GM19043 (cell line): ENCODE measurements at regions not wholly inside any gene's neighbourhood (a gene's known extent, or its start where the extent isn't known, plus 50 kb on each side); places are given as distances from the start of the nearest gene placed in this dataset.

ENCODE experiments used
- ATAC-seq: cut with Tn5 transposase; IDR thresholded peaks from one replicate; pipeline ENCODE4 v1.9.1; 2021; ENCODE audit warnings: low read depth; ENCODE audit not compliant: unreplicated experiment

- ATAC-seq = no peak
Observed at GRCh38 chr3:159583662-159584061, 405.0 kb upstream of the IL12A start.

DNA sequence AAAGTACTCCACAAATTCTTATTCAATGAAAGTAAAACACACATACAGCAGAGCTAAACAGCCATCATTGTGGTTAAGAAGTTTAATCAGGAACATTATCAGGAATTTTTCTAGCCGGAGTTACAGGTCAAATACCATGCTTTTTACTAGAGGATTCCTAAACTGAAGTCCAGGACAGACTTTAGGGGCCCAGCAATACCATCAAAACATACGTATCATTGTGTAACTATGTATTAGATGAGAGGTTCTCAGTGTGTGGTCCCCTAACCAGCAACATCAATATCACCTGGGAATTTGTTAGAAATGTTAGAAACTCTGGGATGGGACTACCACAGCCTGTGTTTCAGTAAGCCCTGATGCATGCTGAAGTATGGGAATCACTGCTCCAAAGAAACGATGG is 404.2 kb upstream of the IL12A start:
- ATAC-seq = no peak

- no peak for ATAC-seq
Observed at GRCh38 chr3:159586571-159587202, 401.9 kb upstream of the IL12A start.

GRCh38 chr3:159593927-159594605 is 394.6 kb upstream of the IL12A start:
- no peak for ATAC-seq

GRCh38 chr3:159600291-159600690 is 388.3 kb upstream of the IL12A start:
- no peak for ATAC-seq

GRCh38 chr3:159604151-159604581 is 384.5 kb upstream of the IL12A start:
- no peak for ATAC-seq

GRCh38 chr3:159605101-159605500 is 383.5 kb upstream of the IL12A start:
- no peak for ATAC-seq

DNA sequence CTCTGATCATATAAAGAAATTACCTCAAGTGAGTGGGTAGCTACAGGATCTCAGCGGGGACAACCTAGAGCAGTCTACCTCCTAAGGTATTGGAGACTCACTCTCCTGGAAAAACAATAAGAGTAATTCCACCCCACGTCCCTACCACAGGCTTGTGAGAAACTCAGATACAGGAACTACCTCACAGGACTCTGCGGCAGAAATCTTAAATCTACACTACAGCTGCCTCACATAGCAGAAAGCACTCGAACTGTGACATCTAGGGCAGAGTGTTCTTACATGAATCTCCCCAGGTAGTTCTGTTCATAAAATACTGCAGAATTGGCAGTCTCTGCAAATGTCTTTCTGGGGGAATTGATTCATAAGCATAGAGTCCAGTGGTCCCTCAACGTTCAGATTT is 382.9 kb upstream of the IL12A start:
- no peak for ATAC-seq

- ATAC-seq = no peak
Observed at GRCh38 chr3:159607856-159608255, 380.8 kb upstream of the IL12A start.

DNA sequence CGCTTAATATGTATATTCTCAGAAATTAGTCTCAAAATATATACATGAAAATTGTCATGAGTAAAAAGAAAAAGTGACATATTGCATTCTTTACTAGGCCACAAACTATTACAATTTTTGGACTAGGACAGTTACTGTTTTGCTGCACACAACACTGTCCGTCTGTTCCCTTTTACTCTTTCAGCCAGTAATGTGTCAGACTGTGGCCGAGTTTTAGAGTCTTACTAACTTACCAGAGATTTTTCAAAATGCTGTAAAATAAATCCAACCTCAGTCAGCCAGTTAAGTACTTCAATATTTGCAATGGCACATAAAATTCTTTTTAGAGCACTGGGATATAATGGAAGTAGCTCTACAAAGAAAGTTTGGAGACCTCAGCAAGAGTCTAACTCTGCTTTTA is 380.3 kb upstream of the IL12A start:
- no peak for ATAC-seq

DNA sequence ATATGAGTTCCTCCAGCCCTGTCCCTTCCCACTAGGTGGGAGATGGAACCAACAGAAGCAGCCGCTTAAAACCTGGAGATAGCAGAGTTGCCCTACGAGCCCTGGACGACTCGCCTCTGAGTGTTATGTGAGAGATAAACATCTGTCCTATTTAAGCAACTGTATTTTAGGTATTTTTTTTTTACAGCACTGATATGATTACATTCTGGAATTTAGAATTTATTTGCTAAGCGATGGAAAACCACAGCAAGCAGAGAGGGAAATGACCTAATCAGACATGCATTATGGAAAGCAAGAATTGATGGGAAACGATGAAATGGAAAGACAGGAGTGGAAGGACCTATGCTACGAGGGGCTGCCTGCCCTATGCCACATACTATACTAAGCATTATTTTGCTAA is 379.0 kb upstream of the IL12A start:
- no peak for ATAC-seq

- ATAC-seq = no peak
Observed at GRCh38 chr3:159616234-159616825, 372.3 kb upstream of the IL12A start.

DNA sequence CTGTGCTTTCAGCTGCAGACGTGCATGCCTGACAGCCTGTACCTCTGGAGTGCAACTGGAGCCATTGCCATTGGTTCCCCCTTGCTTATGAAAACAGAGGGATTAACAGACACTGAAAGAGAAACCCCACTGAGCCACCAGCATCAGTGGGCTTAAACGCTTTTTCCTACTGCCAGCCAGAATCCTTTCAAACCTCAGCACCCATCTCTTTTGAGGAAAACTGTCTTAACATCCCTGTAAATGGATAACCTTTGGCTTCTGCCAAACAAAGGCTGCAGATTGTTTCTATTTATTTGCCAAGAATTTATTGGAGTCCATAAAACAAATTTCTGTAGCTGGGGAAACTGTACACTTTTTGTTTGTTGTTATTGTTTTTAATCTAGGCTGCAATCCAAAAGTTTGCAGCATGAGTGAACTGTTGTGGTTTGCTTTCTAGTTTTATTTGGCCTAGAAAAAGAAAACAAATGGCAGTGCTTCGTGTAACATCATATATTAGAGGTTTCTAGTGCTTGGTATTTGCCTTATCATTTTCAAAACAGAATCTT is 369.2 kb upstream of the IL12A start:
- ATAC-seq = no peak

DNA sequence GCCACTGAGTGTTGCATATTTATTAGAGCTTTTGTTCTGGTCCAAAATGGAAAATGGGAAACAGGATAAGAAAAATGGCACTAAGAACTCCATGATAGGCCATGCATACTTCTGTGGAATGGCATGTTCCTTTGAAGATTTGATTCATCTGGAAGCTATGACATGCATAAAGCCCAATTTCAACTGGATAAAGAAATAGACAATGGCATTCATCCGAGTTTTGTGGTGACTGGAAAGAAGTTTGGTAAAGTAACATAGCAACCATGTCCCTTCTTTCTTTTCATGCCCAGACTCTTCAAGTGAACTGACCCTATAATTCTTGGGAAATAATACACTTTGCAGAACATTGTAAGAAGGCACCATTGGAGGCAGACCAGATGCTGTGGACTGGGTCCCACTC is 368.4 kb upstream of the IL12A start:
- ATAC-seq = no peak

DNA sequence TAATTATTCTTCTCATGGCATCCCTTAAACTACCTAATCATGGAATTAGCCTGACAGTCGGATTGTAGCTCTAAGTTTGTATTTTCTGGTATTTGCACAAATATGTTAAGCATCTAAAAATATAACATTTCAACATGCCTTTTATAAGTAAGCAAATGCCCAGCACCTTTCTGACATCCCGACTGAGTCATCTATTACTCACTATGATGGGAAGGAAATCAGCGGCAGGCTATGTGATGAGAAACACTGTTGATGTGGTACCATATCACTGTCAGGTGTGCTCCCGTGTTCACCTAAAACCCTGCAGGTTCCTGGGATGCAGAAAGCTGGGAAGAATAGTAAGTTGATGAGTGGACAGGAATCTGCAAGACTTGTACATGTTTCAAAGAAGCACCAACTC is 367.8 kb upstream of the IL12A start:
- ATAC-seq = no peak

DNA sequence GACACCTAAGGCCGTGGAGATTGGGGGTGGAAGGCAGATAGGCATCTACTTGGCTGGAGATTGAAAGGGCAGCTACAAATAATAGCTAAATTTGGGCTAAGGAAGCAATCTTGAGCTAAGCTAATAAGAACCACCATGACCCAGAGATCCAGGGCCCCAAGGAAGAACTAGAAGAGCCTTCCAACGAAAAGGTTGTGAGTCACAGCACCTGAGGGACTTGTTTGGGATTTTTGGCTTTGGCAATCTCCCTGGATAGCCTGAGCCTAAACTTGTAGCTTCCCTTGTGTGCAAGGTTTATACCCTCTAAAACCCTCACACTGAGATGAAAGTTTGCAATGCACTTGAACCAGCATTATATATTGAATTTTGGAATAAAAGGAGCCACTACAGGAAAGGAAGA is 364.0 kb upstream of the IL12A start:
- no peak for ATAC-seq

DNA sequence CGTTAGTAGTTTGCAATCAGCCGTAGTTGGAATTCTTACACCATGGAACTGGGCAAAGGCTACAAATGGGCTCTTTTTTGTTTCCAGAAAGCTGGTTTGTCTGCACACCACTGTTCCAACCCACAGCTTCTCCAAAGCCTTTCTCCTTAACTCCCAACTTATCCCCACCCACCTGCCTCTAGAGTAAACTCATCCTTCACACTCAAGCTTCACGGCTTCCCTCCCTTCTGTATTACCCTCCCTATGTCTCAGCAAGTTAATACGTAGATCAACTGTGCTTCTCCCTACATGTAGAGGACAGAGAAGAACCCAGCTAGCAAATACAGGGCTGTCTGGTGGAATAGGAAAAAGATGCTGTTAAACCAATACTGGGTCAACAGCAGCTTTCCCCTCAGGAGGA is 363.0 kb upstream of the IL12A start:
- ATAC-seq = no peak

- no peak for ATAC-seq
Observed at GRCh38 chr3:159626598-159626997, 362.0 kb upstream of the IL12A start.

GRCh38 chr3:159627229-159627628 is 361.4 kb upstream of the IL12A start:
- no peak for ATAC-seq

DNA sequence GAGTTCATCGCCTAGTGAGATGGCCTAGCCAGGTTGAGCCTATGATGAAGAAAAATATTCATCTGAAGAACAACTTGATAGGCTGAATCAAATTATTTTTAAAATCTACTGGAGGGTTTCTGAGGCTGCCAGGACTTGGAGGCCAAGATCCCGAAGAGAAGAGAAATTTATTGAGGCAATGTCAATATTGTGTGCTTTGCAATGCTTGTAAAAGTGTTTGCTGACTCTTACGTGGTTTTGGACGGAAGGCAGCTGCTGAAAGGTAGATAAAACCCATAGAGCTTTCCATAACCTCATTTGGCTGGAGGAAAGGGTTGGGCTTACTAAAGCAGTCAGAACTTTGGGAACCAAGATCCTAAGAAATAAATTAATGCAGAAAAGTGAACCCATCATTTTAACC is 361.0 kb upstream of the IL12A start:
- no peak for ATAC-seq

- no peak for ATAC-seq
Observed at GRCh38 chr3:159629329-159630084, 359.1 kb upstream of the IL12A start.
